T1000 (cell line): ENCODE measurements at regions not wholly inside any gene's neighbourhood (a gene's known extent, or its start where the extent isn't known, plus 50 kb on each side); places are given as distances from the start of the nearest gene placed in this dataset.

Experiments
- DNase-seq: peaks from one replicate; lab custom pipeline; 2025; ENCODE audit warnings: mixed read lengths; lab: John Stamatoyannopoulos, UW

DNA sequence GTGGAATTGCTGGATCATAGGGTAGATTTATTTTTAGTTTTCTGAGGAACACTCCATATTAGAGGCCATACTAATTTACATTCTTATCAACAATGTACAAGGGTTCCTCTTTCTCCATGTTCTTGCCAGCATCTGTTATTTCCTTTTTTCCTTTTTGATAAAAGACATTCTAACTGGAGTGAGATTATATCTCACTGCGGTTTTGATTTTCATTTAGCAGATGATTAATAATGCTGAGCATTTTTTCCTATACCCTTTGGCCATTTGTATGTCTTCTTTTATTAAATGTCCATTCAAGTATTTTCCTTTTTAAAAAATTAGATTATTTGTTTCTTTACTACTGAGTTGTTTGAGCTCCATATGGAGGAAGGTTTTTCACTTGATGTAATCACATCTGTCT lies 1189.5 kb downstream of the ZPLD1 start:
- no peak for DNase-seq

DNA sequence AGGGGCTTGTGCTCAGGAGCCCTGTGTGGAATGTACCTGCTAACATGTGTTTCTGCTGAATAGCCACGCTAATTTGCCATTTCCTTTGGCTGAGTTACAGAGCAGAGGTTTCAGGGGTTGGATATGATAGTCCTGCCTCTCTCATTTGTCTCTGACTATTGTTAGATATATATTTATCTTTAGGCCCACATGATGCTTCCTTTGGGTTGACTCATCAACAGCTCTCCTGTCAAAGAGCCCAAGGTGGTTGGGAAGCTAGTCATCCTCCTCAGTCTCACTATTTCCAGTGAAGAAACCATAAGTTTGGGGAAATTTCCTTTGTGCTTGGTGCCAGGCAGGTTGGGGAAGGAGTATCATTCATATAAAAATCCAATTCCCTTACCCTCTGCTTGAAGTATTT lies 1194.6 kb downstream of the ZPLD1 start:
- no peak for DNase-seq

DNA sequence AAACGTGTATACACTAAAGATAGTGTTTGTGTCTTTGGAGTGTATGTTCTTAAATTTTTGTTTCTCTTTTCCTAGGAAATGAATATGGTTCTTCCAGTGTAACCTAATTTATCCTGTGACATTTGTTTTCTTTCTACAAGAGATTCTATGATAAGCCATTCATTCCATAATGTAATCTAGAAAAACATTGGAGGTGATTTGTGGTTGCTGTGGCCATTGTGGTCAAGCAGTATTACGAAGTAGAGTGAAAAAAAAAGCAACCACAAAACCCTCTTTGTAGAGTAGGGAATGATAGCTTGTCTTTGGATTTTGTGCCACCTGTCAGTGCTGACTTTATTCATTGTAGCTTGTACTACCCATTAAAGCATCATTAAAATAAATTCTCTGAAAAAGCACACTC lies 1209.6 kb downstream of the ZPLD1 start:
- no peak for DNase-seq

DNA sequence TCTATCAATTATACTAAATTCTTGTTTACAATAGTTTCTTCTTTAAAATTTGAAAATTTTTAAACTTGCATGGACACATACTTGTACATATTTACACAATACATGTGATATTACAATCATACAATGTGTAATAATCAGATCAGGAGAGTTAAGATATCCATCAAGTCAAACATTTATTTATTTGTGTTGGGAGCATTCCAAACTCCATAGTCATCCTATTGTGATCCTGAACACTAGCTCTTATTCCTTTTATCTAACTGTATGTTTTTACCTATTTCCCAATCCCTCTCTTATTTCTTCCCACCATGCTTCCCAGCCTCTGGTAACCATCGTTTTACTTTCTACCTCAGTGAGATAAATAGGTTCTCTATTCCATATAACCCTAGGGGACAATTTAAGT lies 1219.2 kb downstream of the ZPLD1 start:
- DNase-seq = no peak

DNA sequence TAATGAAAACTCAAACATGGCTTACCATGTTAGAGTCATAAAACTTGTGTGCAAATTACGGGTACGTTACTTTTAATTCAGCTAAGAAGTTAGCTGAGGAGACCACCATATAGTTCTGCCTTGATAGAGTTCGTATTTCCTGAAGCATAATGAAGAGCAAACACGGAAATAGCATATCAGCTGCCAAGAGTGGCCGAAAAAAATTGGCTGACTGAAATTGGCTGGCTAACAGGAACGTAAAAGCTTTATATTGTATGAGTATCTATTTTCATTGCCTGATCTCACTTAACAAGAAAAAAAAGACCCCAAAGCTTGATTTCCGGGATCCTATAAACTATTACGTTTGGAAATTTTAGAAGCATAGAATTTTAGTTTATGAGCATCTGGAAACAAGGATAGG lies 1222.9 kb downstream of the ZPLD1 start:
- no peak for DNase-seq

DNA sequence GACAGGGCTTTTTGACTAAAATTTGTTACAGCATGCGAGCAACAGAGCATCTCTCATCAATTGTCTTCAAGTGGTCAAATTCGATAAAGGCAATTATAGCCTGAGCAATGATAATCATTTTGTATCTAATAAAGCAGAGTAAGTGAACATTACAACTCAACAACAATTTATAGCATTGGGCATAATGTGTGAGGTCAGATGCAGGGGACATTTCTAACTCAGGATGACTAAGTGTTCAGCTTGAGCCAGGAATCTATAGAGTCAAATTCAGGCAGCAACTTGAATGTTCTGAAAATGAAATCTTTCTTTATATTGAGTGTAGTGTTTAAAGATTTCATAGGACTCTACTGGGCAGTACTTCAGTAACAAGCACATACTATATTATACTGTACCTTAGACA lies 1226.0 kb downstream of the ZPLD1 start:
- DNase-seq = no peak

DNA sequence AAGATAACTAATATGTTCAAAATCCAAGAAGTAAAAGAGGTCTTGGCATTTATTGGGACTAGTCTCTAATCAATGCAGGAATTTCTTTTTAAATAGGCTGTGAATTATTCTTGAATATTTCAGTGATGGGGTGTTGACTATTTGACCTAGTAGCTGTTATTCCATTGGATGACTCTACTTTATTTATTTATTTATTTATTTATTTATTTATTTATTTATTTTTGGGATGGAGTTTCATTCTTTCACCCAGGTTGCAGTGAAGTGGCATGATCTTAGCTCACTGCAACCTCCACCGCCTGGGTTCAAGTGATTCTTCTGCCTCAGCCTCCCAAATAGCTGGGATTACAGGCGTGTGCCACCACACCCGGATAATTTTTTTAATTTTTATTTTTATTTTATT lies 1227.8 kb downstream of the ZPLD1 start:
- DNase-seq = no peak

DNA sequence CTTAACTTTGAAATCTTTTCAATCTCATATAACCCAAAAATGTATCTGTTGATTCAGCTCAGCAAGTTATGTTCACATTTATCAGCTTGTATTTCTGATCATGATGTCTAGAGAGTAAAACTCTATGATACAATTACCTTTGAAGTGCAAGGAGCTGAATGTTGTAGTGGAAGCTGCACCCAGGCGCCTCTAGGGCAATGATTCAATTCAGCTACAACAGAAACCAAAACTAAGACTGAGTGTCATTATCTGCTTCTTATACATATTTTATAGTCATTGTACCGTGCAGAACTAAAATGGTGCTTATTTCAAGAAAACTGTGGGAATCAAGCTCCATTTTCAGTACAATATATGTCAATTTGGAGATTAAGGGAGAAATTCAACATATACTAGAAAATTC lies 1237.5 kb downstream of the ZPLD1 start:
- DNase-seq = no peak

DNA sequence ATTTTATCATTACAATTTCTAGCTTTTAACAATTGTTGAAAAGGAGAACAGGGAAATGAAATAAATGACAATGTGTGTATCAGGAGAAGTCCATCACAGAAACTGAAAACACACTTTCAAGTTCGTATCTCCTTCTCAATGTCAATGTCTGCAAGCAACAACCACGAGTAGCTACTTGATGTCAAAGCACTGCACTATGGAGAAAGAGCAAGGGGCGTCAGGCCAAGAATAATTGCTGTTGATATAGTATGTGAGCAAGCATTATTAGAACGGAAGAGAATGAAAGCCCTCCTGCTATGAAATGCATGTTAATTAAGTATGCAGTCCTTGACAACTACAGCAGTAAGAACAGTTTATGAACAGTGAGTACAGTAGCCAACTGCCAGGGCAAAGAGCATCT lies 1250.1 kb downstream of the ZPLD1 start:
- DNase-seq = no peak

DNA sequence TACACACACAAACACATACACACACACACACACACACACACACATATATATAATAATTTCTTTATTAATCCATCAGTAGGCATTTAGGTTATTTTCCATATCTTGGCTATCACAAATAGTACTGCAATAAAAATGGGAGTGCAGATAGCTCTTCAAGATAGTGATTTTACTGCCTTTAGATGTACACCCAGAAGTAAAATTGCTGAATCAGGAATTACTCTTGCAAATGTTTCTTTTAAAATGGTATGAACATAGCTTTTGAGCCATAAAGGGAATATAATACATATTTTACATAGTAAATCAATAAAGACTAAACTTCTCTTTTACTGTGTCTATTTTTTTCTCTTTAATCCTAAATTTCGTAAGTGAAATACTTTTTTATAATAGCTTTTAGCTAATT lies 1251.1 kb downstream of the ZPLD1 start:
- no peak for DNase-seq

DNA sequence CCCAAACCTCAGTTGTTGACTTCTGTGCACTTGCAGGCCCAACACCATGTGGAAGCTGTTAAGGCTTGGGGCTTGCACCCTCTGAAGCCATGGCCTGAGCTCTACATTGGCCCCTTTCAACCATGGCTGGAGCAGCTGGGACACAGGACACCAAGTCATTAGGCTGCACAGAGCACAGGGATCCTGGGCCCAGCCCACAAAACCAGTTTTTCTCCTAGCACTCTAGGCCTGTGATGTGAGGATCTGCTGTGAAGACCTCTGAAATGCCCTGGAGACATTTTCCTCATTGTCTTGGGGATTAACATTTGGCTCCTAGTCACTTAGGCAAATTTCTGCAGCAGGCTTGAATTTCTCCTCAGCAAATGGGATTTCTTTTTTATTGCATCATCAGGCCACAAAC lies 1255.7 kb downstream of the ZPLD1 start:
- no peak for DNase-seq

DNA sequence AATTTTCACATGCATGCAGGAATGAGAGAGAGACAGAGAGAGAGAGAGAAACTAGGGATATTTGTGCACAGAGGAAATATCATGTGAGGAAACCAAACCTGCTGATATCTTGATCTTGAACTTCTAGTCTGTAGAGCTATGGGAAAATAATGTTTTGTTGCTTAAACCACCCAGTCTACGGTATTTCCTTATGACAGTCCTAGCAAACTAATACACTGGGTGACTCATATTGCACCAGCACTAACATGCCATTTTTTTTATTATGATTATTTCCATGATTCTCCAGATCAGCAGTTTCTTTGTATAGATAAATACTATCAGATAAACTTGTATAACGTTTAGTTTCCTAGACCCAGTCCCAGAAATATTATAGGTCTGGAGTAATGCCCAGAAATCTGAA lies 1259.0 kb downstream of the ZPLD1 start:
- DNase-seq = no peak

DNA sequence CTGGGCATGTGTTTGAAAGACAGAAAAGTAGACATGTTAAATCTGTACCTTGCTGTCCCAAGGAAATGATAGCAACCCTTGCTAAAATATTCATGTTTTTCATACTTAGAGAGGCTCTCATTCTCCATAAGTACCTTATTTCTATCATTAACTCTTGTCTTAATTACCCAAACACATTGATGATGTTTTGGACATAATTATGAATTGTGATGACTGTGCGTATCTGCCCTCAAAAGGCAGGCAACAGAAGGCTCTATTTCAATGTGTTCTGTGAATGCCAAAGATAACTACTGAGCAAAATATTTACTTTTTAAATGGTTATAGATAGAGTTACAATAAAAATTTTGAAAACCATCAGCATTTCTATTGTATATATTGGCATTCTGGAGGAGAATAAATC lies 1263.8 kb downstream of the ZPLD1 start:
- no peak for DNase-seq

DNA sequence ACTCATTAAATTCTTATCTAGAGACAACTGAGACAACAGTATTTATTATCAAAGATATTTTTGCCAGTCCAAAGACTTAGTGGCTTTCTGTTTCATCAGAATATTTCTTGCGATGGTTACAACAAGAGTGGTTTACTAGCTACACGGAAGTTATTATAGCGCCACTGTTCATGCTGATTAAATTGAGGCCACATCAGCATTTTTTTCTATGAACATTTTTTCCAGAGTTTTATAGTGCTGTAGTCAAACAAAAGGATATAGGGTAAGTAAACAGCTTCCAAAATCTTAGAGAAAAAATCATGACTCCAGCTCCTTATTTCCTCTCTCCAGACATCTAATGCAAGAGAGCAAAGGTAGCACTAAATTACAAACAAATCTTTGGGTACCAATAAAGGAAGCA lies 1264.4 kb downstream of the ZPLD1 start:
- DNase-seq = no peak

DNA sequence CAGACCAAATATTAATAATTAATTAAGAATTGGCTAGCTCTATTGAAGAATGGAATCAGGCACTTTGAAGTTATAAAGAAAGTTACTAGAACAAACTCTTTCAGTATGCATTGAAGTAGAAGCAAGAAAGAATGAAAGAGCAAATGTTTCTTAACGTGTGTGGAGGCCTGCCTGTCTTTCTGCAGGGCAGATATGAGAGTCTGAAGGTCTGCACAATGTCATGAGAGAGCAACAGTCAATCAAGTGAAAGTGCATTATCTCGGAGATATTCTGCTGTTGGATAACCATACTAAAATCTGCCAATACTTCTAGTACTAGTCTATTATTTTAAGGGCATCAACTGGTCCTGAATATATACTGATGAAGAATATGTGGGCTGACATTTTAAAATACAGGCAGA lies 1270.8 kb downstream of the ZPLD1 start:
- no peak for DNase-seq

DNA sequence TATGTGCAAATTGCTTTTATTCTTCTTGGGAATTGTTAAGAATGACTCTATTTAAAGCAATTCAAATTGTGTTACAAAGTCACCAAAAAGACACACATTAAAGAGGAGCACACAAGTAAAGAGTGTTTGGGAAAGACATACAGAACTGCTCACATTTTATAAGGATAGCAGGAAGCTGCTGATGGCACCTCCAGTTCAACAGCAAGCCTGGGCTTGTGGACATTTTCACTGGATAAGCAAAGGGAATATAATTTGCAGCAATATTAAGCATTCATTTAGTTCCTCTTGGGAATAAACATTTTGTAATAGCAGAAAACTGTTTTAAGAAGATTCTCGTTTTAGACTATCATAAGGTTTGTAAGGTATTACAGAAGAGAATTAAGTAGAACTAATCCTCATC lies 1271.9 kb downstream of the ZPLD1 start:
- DNase-seq = no peak

DNA sequence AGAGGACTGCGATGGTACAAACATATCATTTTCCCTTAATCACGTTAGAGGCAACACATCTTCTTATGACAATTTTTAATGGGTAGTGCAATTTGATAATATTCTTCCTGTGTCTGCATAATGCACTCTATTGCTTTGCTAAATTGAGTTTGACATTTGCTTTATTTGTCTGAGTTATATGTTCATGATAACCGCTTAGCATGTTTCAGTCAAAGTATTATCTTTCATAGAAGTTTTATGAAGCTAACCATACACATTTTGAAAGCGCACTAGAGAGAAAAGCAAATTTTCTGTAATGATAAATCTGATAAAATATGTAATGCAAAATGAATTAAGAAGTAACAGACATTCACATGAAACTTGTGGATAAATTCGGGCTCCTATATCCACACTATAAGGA lies 1276.9 kb downstream of the ZPLD1 start:
- DNase-seq = no peak

DNA sequence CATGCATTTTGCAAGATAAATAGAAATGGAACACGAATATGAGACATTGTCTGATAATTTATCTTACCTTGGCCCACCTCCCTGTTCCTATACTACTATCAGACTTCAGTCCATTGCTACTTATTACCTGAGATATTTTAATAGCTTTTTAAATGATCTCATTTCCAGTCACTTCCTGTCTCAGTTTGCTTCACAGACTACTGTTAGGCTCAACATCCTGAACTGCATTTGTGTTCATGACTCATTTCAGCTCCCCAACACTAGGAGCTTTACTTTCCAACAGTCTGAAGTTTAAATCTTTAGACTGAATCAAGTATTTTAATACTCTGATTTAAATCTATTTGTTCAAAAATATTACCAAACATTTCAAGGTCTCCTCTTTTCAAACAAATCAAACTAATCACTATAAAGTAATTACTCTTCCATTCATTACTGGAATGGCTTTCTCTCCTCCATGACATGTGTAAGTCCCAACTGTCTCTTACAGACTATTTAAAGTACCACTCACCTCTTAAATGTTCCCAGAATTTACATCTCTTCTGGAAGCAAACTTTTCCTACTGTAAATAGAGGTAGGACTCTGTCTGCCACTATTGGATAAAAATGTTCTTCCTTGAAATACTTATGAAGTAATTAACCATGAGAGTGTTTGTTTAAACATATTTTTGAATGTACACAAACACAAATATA lies 1277.6 kb downstream of the ZPLD1 start:
- no peak for DNase-seq

DNA sequence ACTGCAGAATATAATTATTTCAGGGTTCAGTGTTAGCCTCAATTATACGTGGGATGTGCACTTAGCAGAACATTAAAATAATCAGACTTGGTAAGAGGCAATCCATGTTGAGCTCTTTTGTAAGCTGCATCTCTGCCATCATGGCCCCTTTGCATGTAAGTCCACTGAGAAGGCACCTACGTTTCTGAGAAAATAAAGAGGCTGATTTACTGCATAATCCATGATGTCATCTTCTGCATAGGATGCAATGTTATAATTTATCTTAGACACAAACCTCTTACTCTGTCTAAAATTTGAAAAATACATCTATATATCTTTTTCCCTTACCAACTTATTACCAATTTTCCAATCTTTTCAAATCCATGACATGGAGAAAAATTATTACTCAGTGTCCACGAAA lies 1294.7 kb downstream of the ZPLD1 start:
- DNase-seq = no peak

DNA sequence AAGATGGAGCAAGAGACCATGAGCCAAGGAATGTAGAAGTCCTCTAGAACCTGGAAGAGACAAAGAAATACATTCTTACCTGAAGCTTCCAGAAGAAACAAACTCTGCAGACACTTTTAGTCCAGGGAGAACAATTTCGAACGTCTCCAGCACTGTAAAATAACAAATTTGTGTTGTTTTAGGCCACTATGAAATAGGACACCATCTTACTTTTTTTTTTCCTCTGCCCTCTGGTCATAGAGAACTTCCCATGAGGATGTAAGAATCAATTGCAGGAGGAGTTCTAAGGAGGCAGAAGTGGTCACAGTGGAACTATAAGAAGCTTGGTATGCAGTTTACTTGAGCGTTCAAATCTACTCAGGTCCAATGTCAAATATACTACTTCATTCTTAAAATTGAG lies 1295.9 kb downstream of the ZPLD1 start:
- no peak for DNase-seq

DNA sequence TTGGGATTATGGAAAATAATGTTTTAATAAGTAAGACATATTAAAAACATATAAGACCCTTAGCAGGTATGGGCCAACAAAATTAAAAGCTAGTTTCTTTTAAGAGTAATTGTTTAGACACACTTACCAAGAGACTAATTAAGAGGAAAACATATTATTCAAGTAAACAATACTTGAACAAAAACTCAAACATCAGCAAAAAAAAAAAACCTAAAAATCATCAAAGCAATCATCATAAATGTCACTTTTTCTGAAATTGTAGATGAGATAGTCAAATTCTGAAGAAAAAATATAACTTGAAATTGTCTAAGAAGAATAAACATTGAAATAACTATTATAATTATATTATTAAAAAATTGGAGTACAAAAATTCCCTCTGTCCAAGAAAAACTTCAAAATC lies 1318.2 kb downstream of the ZPLD1 start:
- no peak for DNase-seq

DNA sequence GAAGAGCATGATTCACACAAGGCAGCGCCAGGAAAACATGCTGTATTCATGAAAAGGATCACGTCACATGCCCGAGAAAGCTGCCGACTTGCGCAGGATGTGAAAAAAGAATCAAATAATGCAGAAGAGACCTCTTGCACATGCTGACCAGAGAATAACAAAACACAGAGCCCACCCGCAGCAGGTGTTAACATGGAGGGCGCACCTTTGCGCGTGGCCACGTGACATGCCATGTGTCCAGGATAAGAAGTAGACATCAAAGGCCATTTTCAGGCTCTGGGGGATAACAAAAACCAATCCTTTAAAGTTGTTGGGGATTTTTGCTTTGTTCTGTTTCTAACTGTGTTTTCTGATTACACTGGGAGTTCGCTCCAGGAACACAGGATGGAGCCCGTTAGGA lies 1332.8 kb downstream of the ZPLD1 start:
- DNase-seq = no peak

DNA sequence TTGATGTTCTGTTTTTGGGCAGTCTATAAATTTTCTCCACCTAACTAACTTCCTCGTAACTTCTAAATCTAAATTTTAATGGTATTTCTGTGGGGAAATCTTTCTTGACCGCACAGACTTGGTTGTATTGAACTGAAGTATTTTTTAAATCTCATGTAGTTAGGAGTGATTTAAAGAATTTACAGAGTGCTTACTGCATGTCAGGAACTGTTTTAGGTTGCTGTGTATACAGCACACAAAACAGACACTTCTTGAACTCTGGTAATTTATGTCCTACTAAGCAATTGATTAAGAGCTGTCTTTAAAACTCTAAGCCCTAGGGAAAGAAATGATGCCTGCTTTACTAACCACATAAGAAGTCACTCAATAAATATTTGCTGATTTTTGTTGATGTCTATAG lies 1350.2 kb downstream of the ZPLD1 start:
- no peak for DNase-seq

DNA sequence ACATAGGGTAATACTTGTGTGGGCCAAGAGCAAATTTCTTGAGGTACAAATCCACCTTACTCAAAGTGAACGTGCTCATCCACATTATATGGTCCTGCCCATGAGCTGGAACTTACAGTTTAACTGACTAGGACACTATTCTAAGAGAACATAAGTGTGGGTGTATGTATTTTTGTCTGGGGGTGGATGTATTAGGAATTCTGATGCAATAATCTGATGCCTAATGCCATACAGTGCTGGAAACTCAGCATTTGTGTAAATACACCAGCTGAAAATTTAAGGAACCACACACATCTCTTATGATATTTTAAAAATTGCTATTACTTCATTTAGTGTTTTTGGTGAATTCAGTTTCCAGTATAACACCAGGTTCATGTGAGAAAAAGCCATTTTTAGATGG lies 1350.7 kb downstream of the ZPLD1 start:
- DNase-seq = no peak

DNA sequence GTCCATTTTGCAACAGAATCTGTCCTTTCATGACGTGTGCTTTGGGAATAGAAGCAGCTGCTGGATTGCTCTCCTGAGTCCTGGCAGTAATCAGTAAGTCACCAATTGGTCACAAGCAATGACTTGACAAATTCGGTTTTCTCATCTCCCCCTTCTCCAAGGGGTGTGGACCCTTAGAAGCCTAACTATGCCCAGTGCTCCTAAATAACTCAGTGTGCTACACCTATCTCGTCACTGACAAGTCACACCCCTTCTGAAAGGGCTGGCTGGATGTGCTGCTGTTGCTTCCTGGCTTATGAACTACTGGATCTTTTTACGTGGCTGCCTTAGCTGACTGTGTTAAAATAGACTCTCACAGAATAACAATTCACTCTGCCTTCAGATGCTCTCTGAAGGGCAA lies 1351.5 kb downstream of the ZPLD1 start:
- DNase-seq = no peak
